ENCODE measurements at regions not wholly inside any gene's neighbourhood (a gene's known extent, or its start where the extent isn't known, plus 50 kb on each side); places are given as distances from the start of the nearest gene placed in this dataset.
"Not testable (repeated sequence)": the region's sequence is repeated elsewhere in the genome, so short reads cannot be mapped to it uniquely, and the experiment has no call there.

GRCh38 chr6:140736231-140736630 lies 1361.8 kb upstream of the CITED2 start:
- Histone ChIP-seq H3K9me3 (ENCODE audit: control insufficient read depth, low read length) (no peaks in the 10 kb centered on the region), H3K4me1 (ENCODE audit: control insufficient read depth, insufficient read depth, low read length) (peaks cover 9% of the 10 kb centered on the region), H3K9ac (ENCODE audit: low read length) (no peak overlapping the region), H3K36me3 (ENCODE audit: control insufficient read depth, insufficient read depth, low read length, severe bottlenecking) (no peaks in the 10 kb centered on the region), H3K4me3 (ENCODE audit: low read length) (no peak overlapping the region), H3K27me3 (replicated peaks; ENCODE audit: control insufficient read depth, insufficient read depth, low read length) (no peaks in the 10 kb centered on the region)
- peak; percentile 80 for DNase-seq (ENCODE audit: low read depth)

- Histone ChIP-seq H3K27me3 (replicated peaks; ENCODE audit: control insufficient read depth, insufficient read depth, low read length) (no peaks in the 10 kb centered on the region), H3K4me1 (ENCODE audit: control insufficient read depth, insufficient read depth, low read length) (peaks cover 9% of the 10 kb centered on the region), H3K36me3 (ENCODE audit: control insufficient read depth, insufficient read depth, low read length, severe bottlenecking) (no peaks in the 10 kb centered on the region), H3K4me3 (ENCODE audit: low read length) (no peak overlapping the region), H3K9me3 (ENCODE audit: control insufficient read depth, low read length) (no peaks in the 10 kb centered on the region), H3K9ac (ENCODE audit: low read length) (no peak overlapping the region)
- DNase-seq (ENCODE audit: low read depth), result no peak
Observed at GRCh38 chr6:140732991-140733390, 1358.5 kb upstream of the CITED2 start.

GRCh38 chr6:140732155-140732554 lies 1357.7 kb upstream of the CITED2 start:
- H3K4me3 ChIP-seq (ENCODE audit: low read length), result no peak overlapping the region
- H3K36me3 ChIP-seq (ENCODE audit: control insufficient read depth, insufficient read depth, low read length, severe bottlenecking), result no peaks in the 10 kb centered on the region
- no peak overlapping the region for H3K9ac ChIP-seq (ENCODE audit: low read length)
- peak; percentile 11 for DNase-seq (ENCODE audit: low read depth)
- H3K4me1 ChIP-seq (ENCODE audit: control insufficient read depth, insufficient read depth, low read length), result peaks cover 9% of the 10 kb centered on the region
- H3K27me3 ChIP-seq (replicated peaks; ENCODE audit: control insufficient read depth, insufficient read depth, low read length), result no peaks in the 10 kb centered on the region
- H3K9me3 ChIP-seq (ENCODE audit: control insufficient read depth, low read length), result no peaks in the 10 kb centered on the region

- Histone ChIP-seq H3K4me3 (ENCODE audit: low read length) (no peak overlapping the region), H3K27me3 (replicated peaks; ENCODE audit: control insufficient read depth, insufficient read depth, low read length) (no peaks in the 10 kb centered on the region), H3K36me3 (ENCODE audit: control insufficient read depth, insufficient read depth, low read length, severe bottlenecking) (no peaks in the 10 kb centered on the region), H3K4me1 (ENCODE audit: control insufficient read depth, insufficient read depth, low read length) (peaks cover 9% of the 10 kb centered on the region), H3K9ac (ENCODE audit: low read length) (no peak overlapping the region), H3K9me3 (ENCODE audit: control insufficient read depth, low read length) (no peaks in the 10 kb centered on the region)
- DNase-seq (ENCODE audit: low read depth), result peak; percentile 29
Observed at GRCh38 chr6:140731741-140732140, 1357.3 kb upstream of the CITED2 start.

GRCh38 chr6:140729521-140729920 lies 1355.1 kb upstream of the CITED2 start:
- no peaks in the 10 kb centered on the region for H3K36me3 ChIP-seq (ENCODE audit: control insufficient read depth, insufficient read depth, low read length, severe bottlenecking)
- no peak overlapping the region for H3K4me3 ChIP-seq (ENCODE audit: low read length)
- H3K4me1 ChIP-seq (ENCODE audit: control insufficient read depth, insufficient read depth, low read length), result no peaks in the 10 kb centered on the region
- DNase-seq (ENCODE audit: low read depth), result no peak
- no peak overlapping the region for H3K9ac ChIP-seq (ENCODE audit: low read length)
- H3K27me3 ChIP-seq (replicated peaks; ENCODE audit: control insufficient read depth, insufficient read depth, low read length), result no peaks in the 10 kb centered on the region
- peaks cover 4% of the 10 kb centered on the region for H3K9me3 ChIP-seq (ENCODE audit: control insufficient read depth, low read length)

- no peak for DNase-seq (ENCODE audit: low read depth)
- no peak overlapping the region for H3K9ac ChIP-seq (ENCODE audit: low read length)
- peaks cover 5% of the 10 kb centered on the region for H3K4me1 ChIP-seq (ENCODE audit: control insufficient read depth, insufficient read depth, low read length)
- peaks cover 5% of the 10 kb centered on the region for H3K9me3 ChIP-seq (ENCODE audit: control insufficient read depth, low read length)
- no peak overlapping the region for H3K4me3 ChIP-seq (ENCODE audit: low read length)
- no peaks in the 10 kb centered on the region for H3K36me3 ChIP-seq (ENCODE audit: control insufficient read depth, insufficient read depth, low read length, severe bottlenecking)
- no peaks in the 10 kb centered on the region for H3K27me3 ChIP-seq (replicated peaks; ENCODE audit: control insufficient read depth, insufficient read depth, low read length)
Observed at GRCh38 chr6:140718021-140718420, 1343.6 kb upstream of the CITED2 start.

GRCh38 chr6:140713495-140713894 lies 1339.0 kb upstream of the CITED2 start:
- Histone ChIP-seq H3K36me3 (ENCODE audit: control insufficient read depth, insufficient read depth, low read length, severe bottlenecking) (no peaks in the 10 kb centered on the region), H3K9ac (ENCODE audit: low read length) (no peak overlapping the region), H3K4me3 (ENCODE audit: low read length) (no peak overlapping the region), H3K9me3 (ENCODE audit: control insufficient read depth, low read length) (peaks cover 5% of the 10 kb centered on the region), H3K27me3 (replicated peaks; ENCODE audit: control insufficient read depth, insufficient read depth, low read length) (no peaks in the 10 kb centered on the region), H3K4me1 (ENCODE audit: control insufficient read depth, insufficient read depth, low read length) (peaks cover 5% of the 10 kb centered on the region)
- no peak for DNase-seq (ENCODE audit: low read depth)

GRCh38 chr6:140711019-140711613 lies 1336.7 kb upstream of the CITED2 start:
- H3K27me3 ChIP-seq (replicated peaks; ENCODE audit: control insufficient read depth, insufficient read depth, low read length), result no peaks in the 10 kb centered on the region
- H3K9ac ChIP-seq (ENCODE audit: low read length), result no peak overlapping the region
- no peak for DNase-seq (ENCODE audit: low read depth)
- no peaks in the 10 kb centered on the region for H3K36me3 ChIP-seq (ENCODE audit: control insufficient read depth, insufficient read depth, low read length, severe bottlenecking)
- H3K4me1 ChIP-seq (ENCODE audit: control insufficient read depth, insufficient read depth, low read length), result no peaks in the 10 kb centered on the region
- H3K4me3 ChIP-seq (ENCODE audit: low read length), result no peak overlapping the region
- H3K9me3 ChIP-seq (ENCODE audit: control insufficient read depth, low read length), result peaks cover under 1% of the 10 kb centered on the region

GRCh38 chr6:140708441-140708840 lies 1334.0 kb upstream of the CITED2 start:
- Histone ChIP-seq H3K36me3 (ENCODE audit: control insufficient read depth, insufficient read depth, low read length, severe bottlenecking) (no peaks in the 10 kb centered on the region), H3K9ac (ENCODE audit: low read length) (no peak overlapping the region), H3K9me3 (ENCODE audit: control insufficient read depth, low read length) (no peaks in the 10 kb centered on the region), H3K27me3 (replicated peaks; ENCODE audit: control insufficient read depth, insufficient read depth, low read length) (no peaks in the 10 kb centered on the region), H3K4me1 (ENCODE audit: control insufficient read depth, insufficient read depth, low read length) (no peaks in the 10 kb centered on the region), H3K4me3 (ENCODE audit: low read length) (no peak overlapping the region)
- peak; percentile 8 for DNase-seq (ENCODE audit: low read depth)

GRCh38 chr6:140704008-140704407 lies 1329.6 kb upstream of the CITED2 start:
- not testable (repeated sequence) for H3K4me3 ChIP-seq (ENCODE audit: low read length); H3K9ac ChIP-seq (ENCODE audit: low read length); H3K9me3 ChIP-seq (ENCODE audit: control insufficient read depth, low read length); H3K4me1 ChIP-seq (ENCODE audit: control insufficient read depth, insufficient read depth, low read length); H3K27me3 ChIP-seq (replicated peaks; ENCODE audit: control insufficient read depth, insufficient read depth, low read length); DNase-seq (ENCODE audit: low read depth); H3K36me3 ChIP-seq (ENCODE audit: control insufficient read depth, insufficient read depth, low read length, severe bottlenecking)

GRCh38 chr6:140697585-140697984 lies 1323.1 kb upstream of the CITED2 start:
- H3K4me1 ChIP-seq (ENCODE audit: control insufficient read depth, insufficient read depth, low read length), result no peaks in the 10 kb centered on the region
- no peaks in the 10 kb centered on the region for H3K27me3 ChIP-seq (replicated peaks; ENCODE audit: control insufficient read depth, insufficient read depth, low read length)
- H3K4me3 ChIP-seq (ENCODE audit: low read length), result no peak overlapping the region
- no peak overlapping the region for H3K9ac ChIP-seq (ENCODE audit: low read length)
- no peak for DNase-seq (ENCODE audit: low read depth)
- no peaks in the 10 kb centered on the region for H3K36me3 ChIP-seq (ENCODE audit: control insufficient read depth, insufficient read depth, low read length, severe bottlenecking)
- peaks cover 12% of the 10 kb centered on the region for H3K9me3 ChIP-seq (ENCODE audit: control insufficient read depth, low read length)

All from adipocyte (in vitro differentiated cells).